ENCODE measurements at regions not wholly inside any gene's neighbourhood (a gene's known extent, or its start where the extent isn't known, plus 50 kb on each side); places are given as distances from the start of the nearest gene placed in this dataset.

GRCh38 chr5:2598503-2598902 lies 153.0 kb downstream of the IRX2 start:
- no peaks in the 10 kb centered on the region for H3K4me1 ChIP-seq (ENCODE audit: insufficient read depth)
- H3K9me3 Mint-ChIP-seq = no peaks in the 10 kb centered on the region; the same call in 2 of the 3 replicates
- no peaks in the 10 kb centered on the region for H3K36me3 ChIP-seq (ENCODE audit: insufficient read depth)
- H3F3A ChIP-seq (replicated peaks; ENCODE audit: low read depth) = no peaks in the 10 kb centered on the region
- TF ChIP-seq ZNF331 (CRISPR knock-in tag; IDR thresholded peaks at IDR 0.05; ENCODE audit: low read depth) (no peak), ZNF114 (CRISPR knock-in tag; IDR thresholded peaks at IDR 0.05) (no peak), ZNF462 (CRISPR knock-in tag; IDR thresholded peaks at IDR 0.05) (no peak), STAT1 (IDR thresholded peaks at IDR 0.05; ENCODE audit: unreplicated experiment) (no peak), NANOG (IDR thresholded peaks at IDR 0.05; ENCODE audit: borderline replicate concordance) (no peak), CREB1 (CRISPR knock-in tag; IDR thresholded peaks at IDR 0.05; ENCODE audit: low read depth) (no peak), EZH2phosphoT487 (IDR thresholded peaks at IDR 0.05; ENCODE audit: unreplicated experiment) (no peak), JUNB (IDR thresholded peaks at IDR 0.05; ENCODE audit: unreplicated experiment) (no peak), ETS1 (IDR thresholded peaks at IDR 0.05) (no peak), POLR2AphosphoS5 (IDR thresholded peaks at IDR 0.05; ENCODE audit: low read depth) (no peak)
- TF ChIP-seq, protein P1, sequence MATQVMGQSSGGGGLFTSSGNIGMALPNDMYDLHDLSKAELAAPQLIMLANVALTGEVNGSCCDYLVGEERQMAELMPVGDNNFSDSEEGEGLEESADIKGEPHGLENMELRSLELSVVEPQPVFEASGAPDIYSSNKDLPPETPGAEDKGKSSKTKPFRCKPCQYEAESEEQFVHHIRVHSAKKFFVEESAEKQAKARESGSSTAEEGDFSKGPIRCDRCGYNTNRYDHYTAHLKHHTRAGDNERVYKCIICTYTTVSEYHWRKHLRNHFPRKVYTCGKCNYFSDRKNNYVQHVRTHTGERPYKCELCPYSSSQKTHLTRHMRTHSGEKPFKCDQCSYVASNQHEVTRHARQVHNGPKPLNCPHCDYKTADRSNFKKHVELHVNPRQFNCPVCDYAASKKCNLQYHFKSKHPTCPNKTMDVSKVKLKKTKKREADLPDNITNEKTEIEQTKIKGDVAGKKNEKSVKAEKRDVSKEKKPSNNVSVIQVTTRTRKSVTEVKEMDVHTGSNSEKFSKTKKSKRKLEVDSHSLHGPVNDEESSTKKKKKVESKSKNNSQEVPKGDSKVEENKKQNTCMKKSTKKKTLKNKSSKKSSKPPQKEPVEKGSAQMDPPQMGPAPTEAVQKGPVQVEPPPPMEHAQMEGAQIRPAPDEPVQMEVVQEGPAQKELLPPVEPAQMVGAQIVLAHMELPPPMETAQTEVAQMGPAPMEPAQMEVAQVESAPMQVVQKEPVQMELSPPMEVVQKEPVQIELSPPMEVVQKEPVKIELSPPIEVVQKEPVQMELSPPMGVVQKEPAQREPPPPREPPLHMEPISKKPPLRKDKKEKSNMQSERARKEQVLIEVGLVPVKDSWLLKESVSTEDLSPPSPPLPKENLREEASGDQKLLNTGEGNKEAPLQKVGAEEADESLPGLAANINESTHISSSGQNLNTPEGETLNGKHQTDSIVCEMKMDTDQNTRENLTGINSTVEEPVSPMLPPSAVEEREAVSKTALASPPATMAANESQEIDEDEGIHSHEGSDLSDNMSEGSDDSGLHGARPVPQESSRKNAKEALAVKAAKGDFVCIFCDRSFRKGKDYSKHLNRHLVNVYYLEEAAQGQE (IDR thresholded peaks at IDR 0.05; ENCODE audit: unreplicated experiment) = no peak
- no peak overlapping the region for H3K27ac Mint-ChIP-seq
- DNase-seq (ENCODE audit: low spot score) = no peak
- H2AFZ ChIP-seq = no peak overlapping the region
- H3K27ac ChIP-seq (ENCODE audit: low read depth) = no peak overlapping the region
- H3K4me3 ChIP-seq = no peak overlapping the region
- H3K79me2 ChIP-seq (replicated peaks; ENCODE audit: insufficient read depth) = no peaks in the 10 kb centered on the region
- H4K20me1 ChIP-seq (replicated peaks; ENCODE audit: insufficient read depth) = no peaks in the 10 kb centered on the region
- no peak for ATAC-seq
- H3K4me3 Mint-ChIP-seq = no peak overlapping the region
- H3K27me3 ChIP-seq (ENCODE audit: insufficient read depth) = no peaks in the 10 kb centered on the region
- no peaks in the 10 kb centered on the region for H3K36me3 Mint-ChIP-seq (ENCODE audit: low read depth)
- no peaks in the 10 kb centered on the region for H3K9me2 ChIP-seq (ENCODE audit: insufficient read depth)
- no peak overlapping the region for H3K4me2 ChIP-seq
- H3K27me3 Mint-ChIP-seq (ENCODE audit: insufficient read depth, low read depth, poor library complexity) = no peaks in the 10 kb centered on the region
- H3K4me1 Mint-ChIP-seq = peaks cover 4% of the 10 kb centered on the region; the same call in 1 of the 3 replicates

Data from GM23338 (cell line).